Nephron progenitor cell (in vitro differentiated cells): ENCODE measurements at regions not wholly inside any gene's neighbourhood (a gene's known extent, or its start where the extent isn't known, plus 50 kb on each side); places are given as distances from the start of the nearest gene placed in this dataset.
A peak's percentile ranks its signal among the peaks of the same experiment; 100 is the strongest.
"Not testable (repeated sequence)": the region's sequence is repeated elsewhere in the genome, so short reads cannot be mapped to it uniquely, and the experiment has no call there.

Source experiments
- DNase-seq: peaks from one replicate; pipeline ENCODE4 v3.0.0; 2021
- H3K27ac Mint-ChIP-seq: 2 replicates; pipeline ENCODE4 v1.8.0; 2021; ENCODE audit warnings: mild to moderate bottlenecking, moderate library complexity, mixed read lengths
- H3K27me3 Mint-ChIP-seq: 2 replicates; pipeline ENCODE4 v1.8.0; 2021; ENCODE audit warnings: mild to moderate bottlenecking, low read depth, mixed read lengths; ENCODE audit not compliant: poor library complexity
- H3K36me3 Mint-ChIP-seq: 2 replicates; pipeline ENCODE4 v1.8.0; 2021; ENCODE audit warnings: low read depth, mixed read lengths
- H3K4me1 Mint-ChIP-seq: 2 replicates; pipeline ENCODE4 v1.8.0; 2021; ENCODE audit warnings: mixed read lengths
- H3K4me3 Mint-ChIP-seq: 2 replicates; pipeline ENCODE4 v1.8.0; 2021; ENCODE audit warnings: mild to moderate bottlenecking, moderate library complexity, mixed read lengths
- H3K9me3 Mint-ChIP-seq: 2 replicates; pipeline ENCODE4 v1.8.0; 2021; ENCODE audit warnings: mild to moderate bottlenecking, moderate library complexity, mixed read lengths

GRCh38 chr20:64327223-64327549 is 71.6 kb downstream of the PCMTD2 start:
- H3K36me3 Mint-ChIP-seq, H3K4me3 Mint-ChIP-seq, H3K27ac Mint-ChIP-seq, DNase-seq: not testable (repeated sequence)
- Mint-ChIP-seq H3K4me1 (peaks cover 10% of the 10 kb centered on the region), H3K27me3 (peaks cover 65% of the 10 kb centered on the region), H3K9me3 (peaks cover 11% of the 10 kb centered on the region)

- peaks cover 64% of the 10 kb centered on the region for H3K27me3 Mint-ChIP-seq
- not testable (repeated sequence) for H3K27ac Mint-ChIP-seq, H3K36me3 Mint-ChIP-seq
- peaks cover 16% of the 10 kb centered on the region for H3K9me3 Mint-ChIP-seq
- H3K4me3 Mint-ChIP-seq: peak overlapping the region; percentile 54
- peaks cover 10% of the 10 kb centered on the region for H3K4me1 Mint-ChIP-seq
- DNase-seq: peak; percentile 73
Observed at GRCh38 chr20:64327550-64328317, 72.2 kb downstream of the PCMTD2 start.

GRCh38 chr20:64328595-64329250 is 73.2 kb downstream of the PCMTD2 start:
- H3K27ac Mint-ChIP-seq, DNase-seq, H3K36me3 Mint-ChIP-seq: not testable (repeated sequence)
- Mint-ChIP-seq H3K9me3 (peaks cover 26% of the 10 kb centered on the region), H3K4me3 (peak overlapping the region; percentile 74), H3K27me3 (peaks cover 64% of the 10 kb centered on the region), H3K4me1 (peaks cover 10% of the 10 kb centered on the region)

GRCh38 chr20:64332627-64333026 is 77.1 kb downstream of the PCMTD2 start:
- DNase-seq, H3K27ac Mint-ChIP-seq, H3K4me3 Mint-ChIP-seq, H3K36me3 Mint-ChIP-seq: not testable (repeated sequence)
- peaks cover 28% of the 10 kb centered on the region for H3K9me3 Mint-ChIP-seq
- peaks cover 10% of the 10 kb centered on the region for H3K4me1 Mint-ChIP-seq
- H3K27me3 Mint-ChIP-seq: peaks cover 49% of the 10 kb centered on the region
